Stimulated activated CD4-positive, alpha-beta T cell treated with anti-CD3 and anti-CD28 coated beads, TNF-alpha, amount 100 ng/mL, for 24 hours (primary cell): ENCODE measurements at regions not wholly inside any gene's neighbourhood (a gene's known extent, or its start where the extent isn't known, plus 50 kb on each side); places are given as distances from the start of the nearest gene placed in this dataset.

Source experiments
- DNase-seq, 3 experiments: peaks; one replicate each; pipeline ENCODE4 v3.0.0-alpha.2; 2020; ENCODE audit warnings: low read depth in 3 of 3

- no peak for DNase-seq
These were observed 246.7 kb downstream of the HS3ST3A1 start for GRCh38 chr17:13355054-13355453.

GRCh38 chr17:13353590-13353989 lies 248.1 kb downstream of the HS3ST3A1 start:
- DNase-seq: no peak

GRCh38 chr17:13352747-13353415 lies 248.8 kb downstream of the HS3ST3A1 start:
- no peak for DNase-seq

- no peak for DNase-seq
These were observed 250.7 kb downstream of the HS3ST3A1 start for GRCh38 chr17:13351046-13351445.

GRCh38 chr17:13350466-13350865 lies 251.3 kb downstream of the HS3ST3A1 start:
- no peak for DNase-seq

GRCh38 chr17:13346996-13347762 lies 254.6 kb downstream of the HS3ST3A1 start:
- peak in 1 of 3 experiments; percentile 9 for DNase-seq

GRCh38 chr17:13346592-13346991 lies 255.1 kb downstream of the HS3ST3A1 start:
- no peak for DNase-seq

- no peak for DNase-seq
These were observed 255.6 kb downstream of the HS3ST3A1 start for GRCh38 chr17:13346081-13346533.

- no peak for DNase-seq
These were observed 263.3 kb downstream of the HS3ST3A1 start for GRCh38 chr17:13338421-13338820.

GRCh38 chr17:13337864-13338371 lies 263.8 kb downstream of the HS3ST3A1 start:
- no peak for DNase-seq

- no peak for DNase-seq
These were observed 264.6 kb downstream of the HS3ST3A1 start for GRCh38 chr17:13337151-13337550.

- no peak for DNase-seq
These were observed 267.4 kb downstream of the HS3ST3A1 start for GRCh38 chr17:13334374-13334773.

GRCh38 chr17:13333661-13334060 lies 268.1 kb downstream of the HS3ST3A1 start:
- no peak for DNase-seq

GRCh38 chr17:13332207-13332606 lies 269.5 kb downstream of the HS3ST3A1 start:
- no peak for DNase-seq

- no peak for DNase-seq
These were observed 272.3 kb downstream of the HS3ST3A1 start for GRCh38 chr17:13329421-13329820.

GRCh38 chr17:13323990-13324389 lies 277.7 kb downstream of the HS3ST3A1 start:
- DNase-seq: no peak

- no peak for DNase-seq
These were observed 279.6 kb downstream of the HS3ST3A1 start for GRCh38 chr17:13321951-13322701.

GRCh38 chr17:13320046-13320785 lies 281.5 kb downstream of the HS3ST3A1 start:
- no peak for DNase-seq

GRCh38 chr17:13316657-13317056 lies 285.1 kb downstream of the HS3ST3A1 start:
- DNase-seq: no peak

- no peak for DNase-seq
These were observed 290.4 kb downstream of the HS3ST3A1 start for GRCh38 chr17:13311306-13311705.

- no peak for DNase-seq
These were observed 290.9 kb downstream of the HS3ST3A1 start for GRCh38 chr17:13310858-13311257.
